PC-9 (cell line): ENCODE measurements at regions not wholly inside any gene's neighbourhood (a gene's known extent, or its start where the extent isn't known, plus 50 kb on each side); places are given as distances from the start of the nearest gene placed in this dataset.

Source experiments
- CTCF ChIP-seq: fragments of 200-600 bp; sonication (generic); conservative IDR thresholded peaks from 2 replicates; pipeline ENCODE4 v1.6.1; 2017; ENCODE audit warnings: mixed run types, antibody characterized with exemption, mild to moderate bottlenecking, moderate library complexity
- EZH2 ChIP-seq: fragments of 200-600 bp; sonication (generic); IDR thresholded peaks from 2 replicates; pipeline ENCODE4 v1.8.0; 2017; ENCODE audit warnings: antibody characterized with exemption, low read depth

- TF ChIP-seq CTCF = no peak
- no peak for TF ChIP-seq EZH2
Measured at GRCh38 chr3:113070072-113070640, 79.4 kb downstream of the GTPBP8 start.
